Activated CD8-positive, alpha-beta memory T cell treated with anti-CD3 and anti-CD28 coated beads, Interleukin-2, amount 10 ng/mL, durations not matched to agents 7 days and 5 days (primary cell): ENCODE measurements at regions not wholly inside any gene's neighbourhood (a gene's known extent, or its start where the extent isn't known, plus 50 kb on each side); places are given as distances from the start of the nearest gene placed in this dataset.

Experiments used
- ATAC-seq: fragments of 150-1000 bp; cut with Tn5 transposase; one replicate; pipeline ENCODE4 v1.10.0; 2021; ENCODE audit warnings: moderate library complexity
- CTCF ChIA-PET: fragments of 350-600 bp; sonication (Branson Sonifier 250); formaldehyde crosslinking; loops from one replicate; lab custom pipeline; 2021; ENCODE audit warnings: antibody characterized with exemption; lab: Charles Lee
- DNase-seq: peaks from one replicate; pipeline ENCODE4 v3.0.0-alpha.2; 2020
- H3K27ac Mint-ChIP-seq: one replicate; pipeline ENCODE4 v1.8.0; 2021; ENCODE audit warnings: mild to moderate bottlenecking, mixed read lengths
- H3K27me3 Mint-ChIP-seq: one replicate; pipeline ENCODE4 v1.8.0; 2021; ENCODE audit warnings: mixed read lengths
- H3K36me3 Mint-ChIP-seq: one replicate; pipeline ENCODE4 v1.8.0; 2021; ENCODE audit warnings: mild to moderate bottlenecking, mixed read lengths
- H3K4me1 Mint-ChIP-seq: one replicate; pipeline ENCODE4 v1.8.0; 2021; ENCODE audit warnings: mixed read lengths
- H3K4me3 Mint-ChIP-seq: one replicate; pipeline ENCODE4 v1.8.0; 2021; ENCODE audit warnings: mild to moderate bottlenecking, moderate library complexity, mixed read lengths
- H3K9me3 Mint-ChIP-seq: one replicate; pipeline ENCODE4 v1.8.0; 2022; ENCODE audit warnings: low read depth, mixed read lengths

- H3K4me3 Mint-ChIP-seq = no peak overlapping the region
- ATAC-seq (no peak), DNase-seq (no peak)
- no peak overlapping the region for H3K27ac Mint-ChIP-seq
- H3K36me3 Mint-ChIP-seq = no peaks in the 10 kb centered on the region
- H3K4me1 Mint-ChIP-seq = peaks cover 2% of the 10 kb centered on the region
- peaks cover 7% of the 10 kb centered on the region for H3K27me3 Mint-ChIP-seq
- H3K9me3 Mint-ChIP-seq = no peaks in the 10 kb centered on the region
- CTCF ChIA-PET = no interaction called here
Observed at GRCh38 chr11:112748252-112748651, 213.0 kb upstream of the NCAM1 start.

GRCh38 chr11:112748713-112749543, 212.3 kb upstream of the NCAM1 start:
- Mint-ChIP-seq H3K27ac (no peak overlapping the region), H3K36me3 (no peaks in the 10 kb centered on the region), H3K27me3 (peaks cover 7% of the 10 kb centered on the region), H3K4me1 (peaks cover 2% of the 10 kb centered on the region), H3K4me3 (no peak overlapping the region), H3K9me3 (no peaks in the 10 kb centered on the region)
- DNase-seq (no peak), ATAC-seq (no peak)
- CTCF ChIA-PET = no interaction called here

- CTCF ChIA-PET = no interaction called here
- H3K27me3 Mint-ChIP-seq = peaks cover 11% of the 10 kb centered on the region
- no peaks in the 10 kb centered on the region for H3K36me3 Mint-ChIP-seq
- H3K4me1 Mint-ChIP-seq = no peaks in the 10 kb centered on the region
- H3K9me3 Mint-ChIP-seq = no peaks in the 10 kb centered on the region
- ATAC-seq = no peak
- H3K4me3 Mint-ChIP-seq = no peak overlapping the region
- DNase-seq = no peak
- no peak overlapping the region for H3K27ac Mint-ChIP-seq
Observed at GRCh38 chr11:112751329-112751728, 209.9 kb upstream of the NCAM1 start.

GRCh38 chr11:112751772-112752171, 209.4 kb upstream of the NCAM1 start:
- no peak for ATAC-seq
- CTCF ChIA-PET = no interaction called here
- H3K27ac Mint-ChIP-seq = no peak overlapping the region
- no peaks in the 10 kb centered on the region for H3K36me3 Mint-ChIP-seq
- H3K27me3 Mint-ChIP-seq = peaks cover 11% of the 10 kb centered on the region
- H3K9me3 Mint-ChIP-seq = no peaks in the 10 kb centered on the region
- no peak for DNase-seq
- no peak overlapping the region for H3K4me3 Mint-ChIP-seq
- no peaks in the 10 kb centered on the region for H3K4me1 Mint-ChIP-seq

GRCh38 chr11:112752563-112752962, 208.7 kb upstream of the NCAM1 start:
- H3K4me3 Mint-ChIP-seq = no peak overlapping the region
- ATAC-seq (no peak), DNase-seq (no peak)
- peaks cover 11% of the 10 kb centered on the region for H3K27me3 Mint-ChIP-seq
- H3K9me3 Mint-ChIP-seq = no peaks in the 10 kb centered on the region
- no peaks in the 10 kb centered on the region for H3K36me3 Mint-ChIP-seq
- H3K27ac Mint-ChIP-seq = no peak overlapping the region
- CTCF ChIA-PET = no interaction called here
- no peaks in the 10 kb centered on the region for H3K4me1 Mint-ChIP-seq

- no peaks in the 10 kb centered on the region for H3K4me1 Mint-ChIP-seq
- ATAC-seq (no peak), DNase-seq (no peak)
- H3K4me3 Mint-ChIP-seq = no peak overlapping the region
- H3K27me3 Mint-ChIP-seq = peaks cover 8% of the 10 kb centered on the region
- CTCF ChIA-PET = no interaction called here
- no peak overlapping the region for H3K27ac Mint-ChIP-seq
- H3K9me3 Mint-ChIP-seq = no peaks in the 10 kb centered on the region
- no peaks in the 10 kb centered on the region for H3K36me3 Mint-ChIP-seq
Observed at GRCh38 chr11:112753706-112754105, 207.5 kb upstream of the NCAM1 start.

GRCh38 chr11:112759418-112759817, 201.8 kb upstream of the NCAM1 start:
- H3K4me3 Mint-ChIP-seq = no peak overlapping the region
- DNase-seq (no peak), ATAC-seq (no peak)
- H3K9me3 Mint-ChIP-seq = no peaks in the 10 kb centered on the region
- peaks cover 7% of the 10 kb centered on the region for H3K27me3 Mint-ChIP-seq
- CTCF ChIA-PET = no interaction called here
- no peaks in the 10 kb centered on the region for H3K36me3 Mint-ChIP-seq
- H3K4me1 Mint-ChIP-seq = no peaks in the 10 kb centered on the region
- H3K27ac Mint-ChIP-seq = no peak overlapping the region

GRCh38 chr11:112760396-112761059, 200.7 kb upstream of the NCAM1 start:
- no peaks in the 10 kb centered on the region for H3K9me3 Mint-ChIP-seq
- H3K27me3 Mint-ChIP-seq = peaks cover 2% of the 10 kb centered on the region
- CTCF ChIA-PET = no interaction called here
- no peak for DNase-seq
- no peak overlapping the region for H3K4me3 Mint-ChIP-seq
- H3K27ac Mint-ChIP-seq = no peak overlapping the region
- H3K36me3 Mint-ChIP-seq = no peaks in the 10 kb centered on the region
- H3K4me1 Mint-ChIP-seq = no peaks in the 10 kb centered on the region
- ATAC-seq = no peak

GRCh38 chr11:112761911-112762706, 199.1 kb upstream of the NCAM1 start:
- Mint-ChIP-seq H3K27me3 (peaks cover 2% of the 10 kb centered on the region), H3K27ac (no peak overlapping the region), H3K9me3 (no peaks in the 10 kb centered on the region), H3K36me3 (no peaks in the 10 kb centered on the region), H3K4me1 (no peaks in the 10 kb centered on the region), H3K4me3 (no peak overlapping the region)
- CTCF ChIA-PET = no interaction called here
- DNase-seq (no peak), ATAC-seq (no peak)

- Mint-ChIP-seq H3K4me3 (no peak overlapping the region), H3K27ac (no peak overlapping the region), H3K27me3 (peaks cover 2% of the 10 kb centered on the region), H3K36me3 (no peaks in the 10 kb centered on the region), H3K4me1 (no peaks in the 10 kb centered on the region), H3K9me3 (no peaks in the 10 kb centered on the region)
- CTCF ChIA-PET = no interaction called here
- ATAC-seq = no peak
- DNase-seq = no peak
Observed at GRCh38 chr11:112762707-112763090, 198.5 kb upstream of the NCAM1 start.

- ATAC-seq (no peak), DNase-seq (no peak)
- Mint-ChIP-seq H3K27me3 (peaks cover 2% of the 10 kb centered on the region), H3K36me3 (no peaks in the 10 kb centered on the region), H3K27ac (no peak overlapping the region), H3K4me1 (no peaks in the 10 kb centered on the region), H3K4me3 (no peak overlapping the region), H3K9me3 (no peaks in the 10 kb centered on the region)
- CTCF ChIA-PET = no interaction called here
Observed at GRCh38 chr11:112765337-112765736, 195.9 kb upstream of the NCAM1 start.

- Mint-ChIP-seq H3K27ac (no peak overlapping the region), H3K36me3 (no peaks in the 10 kb centered on the region), H3K4me3 (no peak overlapping the region), H3K9me3 (no peaks in the 10 kb centered on the region), H3K4me1 (peaks cover 4% of the 10 kb centered on the region), H3K27me3 (no peaks in the 10 kb centered on the region)
- CTCF ChIA-PET = no interaction called here
- DNase-seq (no peak), ATAC-seq (no peak)
Observed at GRCh38 chr11:112769170-112769569, 192.1 kb upstream of the NCAM1 start.

- no peak for ATAC-seq
- H3K27ac Mint-ChIP-seq = no peak overlapping the region
- no peaks in the 10 kb centered on the region for H3K36me3 Mint-ChIP-seq
- CTCF ChIA-PET = no interaction called here
- H3K9me3 Mint-ChIP-seq = no peaks in the 10 kb centered on the region
- DNase-seq = no peak
- H3K4me3 Mint-ChIP-seq = no peak overlapping the region
- H3K27me3 Mint-ChIP-seq = no peaks in the 10 kb centered on the region
- H3K4me1 Mint-ChIP-seq = peaks cover 4% of the 10 kb centered on the region
Observed at GRCh38 chr11:112769584-112769983, 191.6 kb upstream of the NCAM1 start.

GRCh38 chr11:112770033-112770432, 191.2 kb upstream of the NCAM1 start:
- CTCF ChIA-PET = no interaction called here

More at GRCh38 chr11:112770033-112770432, 191.2 kb upstream of the NCAM1 start:
- H3K4me1 Mint-ChIP-seq = peaks cover 4% of the 10 kb centered on the region
- H3K27ac Mint-ChIP-seq = no peak overlapping the region
- no peaks in the 10 kb centered on the region for H3K9me3 Mint-ChIP-seq
- H3K27me3 Mint-ChIP-seq = no peaks in the 10 kb centered on the region
- DNase-seq (no peak), ATAC-seq (no peak)
- H3K4me3 Mint-ChIP-seq = no peak overlapping the region
- H3K36me3 Mint-ChIP-seq = no peaks in the 10 kb centered on the region
